H7 (cell line): ENCODE measurements at regions not wholly inside any gene's neighbourhood (a gene's known extent, or its start where the extent isn't known, plus 50 kb on each side); places are given as distances from the start of the nearest gene placed in this dataset.

Source experiments
- DNase-seq: peaks from one replicate; pipeline ENCODE4 v3.0.0; 2012
- H3K27me3 ChIP-seq: 2 replicates; pipeline ENCODE4 v1.6.0; 2011; ENCODE audit warnings: mild to moderate bottlenecking, low read length; ENCODE audit not compliant: control insufficient read depth, insufficient read depth
- H3K36me3 ChIP-seq: replicated peaks from 2 replicates; pipeline ENCODE4 v1.5.1; 2011; ENCODE audit warnings: low read length; ENCODE audit not compliant: control insufficient read depth, insufficient read depth
- H3K4me3 ChIP-seq: 2 replicates; pipeline ENCODE4 v1.5.1; 2011; ENCODE audit warnings: low read depth, mild to moderate bottlenecking, control low read depth, low read length, moderate library complexity; ENCODE audit not compliant: insufficient read depth

DNA sequence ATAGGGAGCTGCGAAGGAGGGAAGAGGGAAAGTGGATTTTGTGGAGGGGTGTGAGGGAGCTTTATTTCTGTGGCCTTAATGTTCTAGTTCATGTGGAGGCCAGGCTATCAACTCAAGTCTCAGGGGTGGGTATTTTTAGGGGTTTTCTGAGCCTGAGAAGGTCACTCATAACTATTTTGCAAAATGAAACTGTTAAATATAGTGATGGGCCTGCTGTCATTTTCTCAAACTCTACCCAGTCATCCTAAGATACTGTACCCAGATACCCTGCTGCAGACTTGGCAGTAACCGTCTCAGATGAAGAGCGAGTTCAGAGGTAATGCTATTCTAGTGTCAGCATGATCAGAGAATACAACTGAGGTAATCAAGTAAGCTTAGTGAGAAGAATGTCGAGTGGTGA is 545.0 kb upstream of the TBL1XR1 start:
- H3K27me3 ChIP-seq = no peaks in the 10 kb centered on the region
- no peaks in the 10 kb centered on the region for H3K36me3 ChIP-seq
- DNase-seq = no peak
- H3K4me3 ChIP-seq = no peak overlapping the region

DNA sequence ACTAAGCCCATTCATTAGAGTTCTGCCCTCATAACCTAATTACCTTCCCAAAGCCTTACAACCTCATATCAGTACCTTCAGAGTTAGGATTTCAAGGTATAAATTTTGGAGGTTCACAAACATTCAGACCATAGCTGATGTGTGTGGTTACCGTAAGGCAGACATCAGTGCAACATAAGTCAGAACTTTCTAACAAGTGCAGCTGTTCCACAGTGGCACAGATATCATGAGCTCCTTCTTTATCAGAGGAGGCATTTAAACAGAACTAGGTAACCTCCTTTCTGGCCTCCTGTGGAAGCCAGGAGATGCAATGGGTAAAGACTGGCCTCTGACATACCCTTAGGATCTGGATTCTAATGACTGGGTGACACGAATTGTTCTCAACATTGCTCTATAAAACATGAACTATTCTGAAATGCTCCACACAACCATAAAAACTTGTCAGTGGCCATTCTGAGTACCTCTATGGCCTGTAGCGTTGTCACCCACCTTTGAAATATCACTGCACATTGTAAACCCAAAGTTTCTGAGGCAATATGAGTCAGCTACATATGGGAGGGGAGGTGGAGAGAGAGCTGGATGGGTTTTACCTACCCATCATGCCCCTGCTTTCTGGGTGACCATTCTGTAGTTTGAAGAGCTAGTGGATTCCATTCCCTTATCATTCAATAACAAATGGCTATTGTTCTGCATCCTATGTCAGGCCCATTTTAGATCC is 546.0 kb upstream of the TBL1XR1 start:
- H3K27me3 ChIP-seq = no peaks in the 10 kb centered on the region

DNA sequence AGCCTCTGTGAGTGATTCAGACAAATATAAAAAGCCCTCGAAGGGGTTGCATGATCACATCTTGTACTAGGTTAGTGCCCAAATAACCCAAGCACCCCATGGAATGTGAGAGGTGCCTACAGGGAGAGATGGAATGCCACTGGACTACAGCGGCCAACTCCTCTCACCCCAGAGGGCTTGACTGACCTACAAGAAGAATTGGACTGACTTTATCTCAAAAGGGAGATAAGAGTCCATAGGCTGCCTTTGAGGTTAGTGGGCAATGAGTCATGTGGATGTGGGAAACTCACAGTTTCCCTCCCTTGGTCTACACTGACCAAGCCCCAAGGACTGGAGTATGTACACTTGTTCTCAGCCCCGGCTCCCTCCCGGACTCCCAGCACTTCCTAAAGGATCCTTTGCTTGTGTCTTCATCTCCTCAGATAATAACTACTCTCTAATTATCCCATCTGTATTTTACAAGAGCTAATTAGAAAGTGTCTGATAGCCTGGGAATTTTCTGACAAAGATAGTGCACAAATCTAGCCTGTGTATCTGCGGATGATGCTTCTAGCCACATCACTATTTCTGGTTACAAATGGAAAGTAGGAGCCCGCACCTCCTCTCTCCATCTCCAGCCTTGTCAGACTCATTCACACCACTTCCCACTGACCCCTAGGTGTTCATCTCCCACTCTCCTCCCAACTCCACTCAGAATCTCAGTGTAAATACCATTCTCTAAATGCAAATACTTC is 547.8 kb upstream of the TBL1XR1 start:
- Histone ChIP-seq H3K27me3 (no peaks in the 10 kb centered on the region), H3K36me3 (no peaks in the 10 kb centered on the region), H3K4me3 (no peak overlapping the region)
- no peak for DNase-seq

More for the DNA sequence above, 546.0 kb upstream of the TBL1XR1 start:
- no peak overlapping the region for H3K4me3 ChIP-seq
- H3K36me3 ChIP-seq = no peaks in the 10 kb centered on the region
- DNase-seq = no peak

DNA sequence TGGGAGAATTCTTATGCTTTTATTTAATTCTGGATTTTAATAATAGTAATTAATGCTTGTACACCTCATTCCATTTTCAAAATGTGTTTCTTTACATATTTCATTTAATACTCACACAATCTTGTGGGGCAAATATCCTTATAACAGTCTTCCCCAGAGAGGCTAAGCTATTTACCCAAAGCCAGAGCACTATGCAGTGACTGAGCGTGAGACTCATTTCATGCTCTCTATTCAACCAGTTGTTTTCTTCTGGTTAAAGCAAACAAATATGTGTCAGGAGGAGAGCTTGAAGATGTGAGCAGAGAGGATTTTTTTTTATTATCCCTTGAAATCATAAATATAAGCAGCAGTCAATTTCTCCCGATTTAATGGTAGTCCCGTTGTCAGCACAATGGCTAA is 548.3 kb upstream of the TBL1XR1 start:
- no peak overlapping the region for H3K4me3 ChIP-seq
- H3K27me3 ChIP-seq = no peaks in the 10 kb centered on the region
- no peaks in the 10 kb centered on the region for H3K36me3 ChIP-seq
- DNase-seq = no peak

DNA sequence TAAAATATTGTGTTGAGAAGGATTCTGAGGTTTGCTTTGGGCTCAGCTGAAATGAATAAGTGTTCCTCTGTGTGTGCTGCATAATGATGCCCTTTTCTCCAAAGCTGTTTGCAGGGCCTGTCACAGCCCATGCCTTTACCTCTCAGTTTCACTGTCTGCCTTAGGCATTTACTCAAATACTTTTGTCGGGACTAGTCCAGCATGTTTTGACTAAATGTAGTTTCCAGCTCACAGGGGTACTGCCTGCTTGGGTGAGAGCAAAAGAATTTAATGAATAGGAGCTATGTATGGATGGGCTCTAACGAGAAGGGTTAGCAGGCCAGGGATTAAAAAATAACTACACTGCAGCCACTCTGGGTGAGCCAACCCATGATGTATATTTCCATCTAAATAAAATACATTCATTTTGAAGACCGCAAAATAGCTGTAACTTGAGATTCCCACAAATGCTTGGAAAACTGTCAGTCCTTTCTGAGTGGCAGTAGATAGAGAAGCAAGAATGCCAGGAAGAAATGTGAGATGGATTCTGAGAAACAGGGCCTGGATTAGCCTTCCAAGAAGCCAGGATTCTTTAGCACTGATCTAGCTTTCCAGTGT is 549.2 kb upstream of the TBL1XR1 start:
- no peaks in the 10 kb centered on the region for H3K36me3 ChIP-seq
- H3K27me3 ChIP-seq = no peaks in the 10 kb centered on the region
- no peak for DNase-seq
- no peak overlapping the region for H3K4me3 ChIP-seq

DNA sequence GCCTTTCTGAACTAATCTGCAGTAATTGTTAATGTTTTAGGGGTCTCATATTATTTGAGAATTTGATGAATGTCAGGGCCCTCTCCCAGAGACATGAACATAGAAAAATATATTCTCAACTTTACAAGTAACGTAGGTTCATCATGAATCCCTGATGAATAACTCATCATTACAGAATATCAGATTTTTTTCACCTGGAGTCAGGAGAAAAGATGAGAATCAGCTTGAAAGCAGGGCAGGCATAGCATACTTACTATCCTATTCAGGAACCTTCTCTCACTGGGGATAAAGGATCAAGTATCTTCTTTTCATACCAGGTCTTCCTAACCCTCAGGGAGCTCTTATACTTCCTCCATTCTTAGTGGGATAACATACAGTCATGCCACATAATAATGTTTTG is 552.6 kb upstream of the TBL1XR1 start:
- no peak for DNase-seq
- H3K36me3 ChIP-seq = no peaks in the 10 kb centered on the region
- H3K4me3 ChIP-seq = no peak overlapping the region
- H3K27me3 ChIP-seq = no peaks in the 10 kb centered on the region

DNA sequence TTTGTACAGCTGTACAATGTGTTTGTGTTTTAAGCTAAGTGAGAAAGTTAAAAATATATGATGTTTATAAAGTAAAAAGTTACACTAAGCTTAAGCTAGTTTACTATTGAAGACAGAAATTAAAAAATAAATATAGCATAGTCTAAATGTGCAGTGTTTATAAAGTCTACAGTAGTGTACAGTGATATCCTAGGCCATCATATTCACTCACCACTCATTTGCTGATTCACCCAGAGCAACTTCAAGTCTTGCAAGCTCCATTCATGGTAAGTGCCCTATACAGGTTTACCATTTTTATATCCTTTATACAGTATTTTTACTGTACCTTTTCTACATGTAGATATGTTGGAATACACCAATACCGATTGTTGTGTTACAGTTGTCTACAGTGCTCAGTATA is 553.2 kb upstream of the TBL1XR1 start:
- H3K36me3 ChIP-seq = no peaks in the 10 kb centered on the region
- DNase-seq = no peak
- no peak overlapping the region for H3K4me3 ChIP-seq
- H3K27me3 ChIP-seq = no peaks in the 10 kb centered on the region

DNA sequence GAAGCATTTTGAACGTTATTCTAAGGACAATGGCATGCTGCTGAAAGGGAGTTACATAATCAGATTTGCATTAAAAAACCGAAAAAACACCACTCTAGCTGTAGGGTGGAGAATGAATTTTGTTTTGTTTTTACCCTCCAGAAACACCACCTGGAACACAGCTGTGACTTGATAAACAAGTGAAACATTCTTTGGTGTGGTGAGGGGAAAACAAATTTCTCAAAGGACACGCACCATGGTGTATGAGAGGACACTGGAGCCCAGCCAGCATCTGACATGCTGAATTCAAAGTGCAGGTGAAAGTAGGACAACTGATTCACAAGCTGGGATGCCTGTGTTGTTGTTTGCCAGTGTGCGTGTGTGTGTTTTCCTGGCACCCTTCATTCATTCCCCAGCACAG is 554.5 kb upstream of the TBL1XR1 start:
- no peak overlapping the region for H3K4me3 ChIP-seq
- no peak for DNase-seq
- no peaks in the 10 kb centered on the region for H3K36me3 ChIP-seq
- no peaks in the 10 kb centered on the region for H3K27me3 ChIP-seq

DNA sequence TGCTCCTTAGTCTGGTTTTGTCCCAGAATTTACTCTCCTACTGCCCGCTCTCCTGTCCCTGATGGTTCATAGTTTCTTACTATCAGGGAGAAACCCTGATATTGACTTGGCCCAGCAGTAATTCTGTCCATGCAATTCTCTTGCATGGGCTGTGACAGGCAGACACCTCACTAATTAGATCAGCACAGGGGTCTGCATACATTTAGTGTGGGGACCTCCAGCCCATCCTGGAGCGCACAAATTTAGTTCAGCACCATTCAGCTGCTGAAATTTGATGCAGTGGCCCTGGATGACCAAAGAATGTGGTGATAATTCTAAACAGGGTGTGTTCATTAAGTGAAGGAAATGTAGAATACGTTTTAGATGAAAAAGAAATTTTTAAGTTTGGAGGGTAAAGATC is 555.5 kb upstream of the TBL1XR1 start:
- H3K27me3 ChIP-seq = no peaks in the 10 kb centered on the region
- no peaks in the 10 kb centered on the region for H3K36me3 ChIP-seq
- no peak for DNase-seq
- H3K4me3 ChIP-seq = no peak overlapping the region

DNA sequence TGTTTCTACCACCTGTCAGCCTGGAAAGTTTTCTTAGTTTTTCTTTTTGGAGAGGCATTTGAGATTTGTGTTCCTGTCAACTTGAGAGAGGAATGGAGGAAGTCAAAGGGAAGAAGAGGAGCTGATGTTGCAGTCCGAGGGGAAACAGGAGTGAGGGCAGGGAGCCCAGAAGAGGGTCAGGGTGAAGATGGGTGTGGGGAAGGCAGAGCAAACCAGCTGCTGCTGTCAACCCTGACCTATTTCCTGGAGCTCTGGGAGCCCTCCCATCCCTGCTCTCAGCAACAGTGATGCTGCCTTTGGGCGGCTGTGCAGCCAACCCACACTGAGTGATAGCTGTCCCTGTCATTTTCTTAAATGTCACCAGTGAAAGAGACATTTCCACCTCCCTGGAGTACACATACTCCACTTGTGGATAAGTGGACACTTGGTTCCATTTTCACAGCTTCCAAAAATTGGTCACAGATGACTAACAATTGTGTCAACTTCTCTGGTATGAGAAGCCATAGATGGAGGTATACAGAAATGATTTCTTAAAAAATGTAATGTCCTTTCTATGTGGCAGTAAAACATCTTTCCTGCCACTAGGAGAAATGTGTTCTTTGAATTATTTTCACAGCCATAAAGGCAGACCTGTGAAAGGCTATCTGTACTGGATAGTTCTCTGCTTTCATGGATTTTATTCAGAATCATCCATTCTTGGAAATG is 556.3 kb upstream of the TBL1XR1 start:
- DNase-seq = no peak
- Histone ChIP-seq H3K4me3 (no peak overlapping the region), H3K27me3 (no peaks in the 10 kb centered on the region), H3K36me3 (no peaks in the 10 kb centered on the region)

DNA sequence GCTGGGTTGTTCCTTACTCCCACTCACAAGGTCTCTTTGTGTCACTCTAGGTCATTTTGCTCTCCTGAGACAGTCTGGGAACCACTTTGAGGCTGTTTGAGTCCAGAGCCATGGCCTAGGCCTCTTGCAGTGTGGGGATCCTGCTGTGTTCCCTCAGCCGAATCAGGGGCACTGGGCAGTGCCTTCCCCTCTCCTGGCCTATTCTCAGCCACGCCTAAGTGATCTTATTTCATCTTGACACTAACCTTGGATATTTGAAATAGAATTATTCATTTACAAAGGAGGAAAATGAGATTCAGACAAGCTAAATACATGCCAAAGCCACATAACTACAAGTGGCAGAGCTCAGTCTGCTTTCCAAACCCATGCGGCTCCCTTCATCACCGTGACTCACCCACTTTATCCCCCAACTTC is 557.2 kb upstream of the TBL1XR1 start:
- no peaks in the 10 kb centered on the region for H3K36me3 ChIP-seq
- no peak for DNase-seq

DNA sequence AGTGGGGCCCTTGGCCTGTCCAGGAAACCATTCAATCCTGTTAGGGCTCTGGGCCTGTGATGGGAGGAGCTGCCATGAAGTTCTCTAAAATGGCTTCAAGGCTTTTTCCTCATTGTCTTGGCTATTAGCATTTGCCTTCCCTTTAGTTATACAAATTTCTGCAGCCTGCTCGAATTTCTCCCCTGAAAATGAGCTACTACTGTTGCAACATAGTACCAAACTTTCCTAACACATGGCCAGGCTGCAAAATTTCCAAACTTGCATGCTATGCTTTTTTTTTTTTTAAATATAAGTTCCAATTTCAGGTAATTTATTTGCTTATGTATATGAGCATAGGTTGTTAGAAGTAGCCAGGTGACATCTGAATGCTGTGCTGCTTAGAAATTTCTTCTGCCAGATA is 560.8 kb upstream of the TBL1XR1 start:
- Histone ChIP-seq H3K36me3 (no peaks in the 10 kb centered on the region), H3K4me3 (no peak overlapping the region), H3K27me3 (no peaks in the 10 kb centered on the region)
- no peak for DNase-seq

More for the DNA sequence above, 557.2 kb upstream of the TBL1XR1 start:
- Histone ChIP-seq H3K4me3 (no peak overlapping the region), H3K27me3 (no peaks in the 10 kb centered on the region)

DNA sequence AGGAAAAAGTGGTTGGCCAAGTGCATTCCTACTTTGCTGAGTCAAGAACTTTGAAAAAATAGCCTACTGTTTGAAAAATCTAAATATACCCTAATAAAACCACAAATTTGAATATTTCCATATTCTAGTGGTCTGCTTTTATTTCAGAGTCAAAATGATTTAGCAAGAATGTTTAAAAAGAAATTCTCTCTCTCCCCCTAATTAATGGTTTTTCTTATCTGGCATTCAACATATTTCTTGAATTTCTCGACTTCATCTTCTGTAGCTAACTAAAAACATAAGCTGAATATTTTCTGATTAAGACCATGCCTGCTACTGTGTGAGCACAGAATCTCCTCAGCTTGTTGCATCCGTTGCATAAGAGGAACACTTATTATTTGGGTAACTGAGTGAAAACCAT is 563.5 kb upstream of the TBL1XR1 start:
- no peak overlapping the region for H3K4me3 ChIP-seq
- no peak for DNase-seq
- no peaks in the 10 kb centered on the region for H3K27me3 ChIP-seq
- H3K36me3 ChIP-seq = no peaks in the 10 kb centered on the region

DNA sequence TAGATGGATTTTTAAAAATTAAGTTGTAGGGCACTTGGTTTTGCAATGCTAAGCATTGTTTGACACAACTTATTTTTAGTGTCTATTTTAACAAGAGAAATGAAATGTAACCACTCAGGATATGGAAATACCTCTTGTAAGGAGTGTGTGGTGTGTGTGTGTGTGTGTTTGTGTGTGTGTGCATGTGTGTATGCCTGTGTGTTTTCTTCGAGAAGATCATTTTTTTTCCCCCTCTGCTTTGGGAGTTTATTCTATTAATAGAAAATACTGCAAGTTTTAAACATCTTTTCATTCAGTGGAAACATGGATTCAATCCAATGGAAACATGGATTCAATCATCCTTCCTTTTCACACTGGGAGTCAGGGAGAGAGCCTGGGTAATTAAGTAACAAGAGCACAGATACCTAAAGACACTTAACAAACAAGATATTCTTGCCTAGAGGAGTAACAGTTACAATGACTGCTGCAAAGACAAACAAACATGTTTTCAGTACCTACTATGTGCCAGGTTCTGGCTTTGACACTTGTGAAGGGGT is 567.2 kb upstream of the TBL1XR1 start:
- Histone ChIP-seq H3K36me3 (no peaks in the 10 kb centered on the region), H3K27me3 (no peaks in the 10 kb centered on the region), H3K4me3 (no peak overlapping the region)
- no peak for DNase-seq
